ENCODE measurements at regions not wholly inside any gene's neighbourhood (a gene's known extent, or its start where the extent isn't known, plus 50 kb on each side); places are given as distances from the start of the nearest gene placed in this dataset.

DNA sequence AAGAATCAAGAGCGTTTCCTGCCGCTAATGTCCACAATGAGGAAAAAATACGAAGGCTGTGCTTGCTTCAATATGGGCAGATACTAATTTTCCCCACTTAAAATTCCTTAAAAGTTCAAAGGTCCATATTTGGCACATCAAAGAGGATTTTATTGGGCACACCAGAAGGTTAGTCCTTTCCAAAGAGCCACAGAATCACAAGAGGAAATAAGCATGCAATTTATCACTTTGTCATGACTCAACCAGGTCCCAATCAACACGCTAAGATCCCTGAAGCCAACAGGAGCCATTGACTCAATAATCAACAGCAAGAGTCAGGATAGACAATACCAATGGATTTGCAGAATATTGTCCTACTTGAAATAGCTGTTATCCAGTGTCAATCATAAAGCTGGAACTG lies 80.6 kb downstream of the MAP1LC3B2 start:
- no peak overlapping the region for H3K4me3 ChIP-seq
- no peaks in the 10 kb centered on the region for H3K27me3 ChIP-seq
- no peaks in the 10 kb centered on the region for H3K9me3 ChIP-seq (replicated peaks)
- H3K4me1 ChIP-seq: no peaks in the 10 kb centered on the region
- no peak for DNase-seq
- H3K27ac ChIP-seq: no peak overlapping the region
- no peaks in the 10 kb centered on the region for H3K36me3 ChIP-seq

- no peak overlapping the region for H3K4me3 ChIP-seq
- no peaks in the 10 kb centered on the region for H3K9me3 ChIP-seq (replicated peaks)
- DNase-seq: no peak
- H3K27ac ChIP-seq: no peak overlapping the region
- H3K4me1 ChIP-seq: no peaks in the 10 kb centered on the region
- H3K27me3 ChIP-seq: no peaks in the 10 kb centered on the region
- H3K36me3 ChIP-seq: no peaks in the 10 kb centered on the region
These were observed 79.2 kb downstream of the MAP1LC3B2 start for GRCh38 chr12:116638376-116638775.

- H3K4me3 ChIP-seq: no peak overlapping the region
- H3K9me3 ChIP-seq (replicated peaks): no peaks in the 10 kb centered on the region
- no peaks in the 10 kb centered on the region for H3K36me3 ChIP-seq
- H3K4me1 ChIP-seq: no peaks in the 10 kb centered on the region
- no peak for DNase-seq
- no peaks in the 10 kb centered on the region for H3K27me3 ChIP-seq
- no peak overlapping the region for H3K27ac ChIP-seq
These were observed 78.5 kb downstream of the MAP1LC3B2 start for GRCh38 chr12:116637589-116638150.

DNA sequence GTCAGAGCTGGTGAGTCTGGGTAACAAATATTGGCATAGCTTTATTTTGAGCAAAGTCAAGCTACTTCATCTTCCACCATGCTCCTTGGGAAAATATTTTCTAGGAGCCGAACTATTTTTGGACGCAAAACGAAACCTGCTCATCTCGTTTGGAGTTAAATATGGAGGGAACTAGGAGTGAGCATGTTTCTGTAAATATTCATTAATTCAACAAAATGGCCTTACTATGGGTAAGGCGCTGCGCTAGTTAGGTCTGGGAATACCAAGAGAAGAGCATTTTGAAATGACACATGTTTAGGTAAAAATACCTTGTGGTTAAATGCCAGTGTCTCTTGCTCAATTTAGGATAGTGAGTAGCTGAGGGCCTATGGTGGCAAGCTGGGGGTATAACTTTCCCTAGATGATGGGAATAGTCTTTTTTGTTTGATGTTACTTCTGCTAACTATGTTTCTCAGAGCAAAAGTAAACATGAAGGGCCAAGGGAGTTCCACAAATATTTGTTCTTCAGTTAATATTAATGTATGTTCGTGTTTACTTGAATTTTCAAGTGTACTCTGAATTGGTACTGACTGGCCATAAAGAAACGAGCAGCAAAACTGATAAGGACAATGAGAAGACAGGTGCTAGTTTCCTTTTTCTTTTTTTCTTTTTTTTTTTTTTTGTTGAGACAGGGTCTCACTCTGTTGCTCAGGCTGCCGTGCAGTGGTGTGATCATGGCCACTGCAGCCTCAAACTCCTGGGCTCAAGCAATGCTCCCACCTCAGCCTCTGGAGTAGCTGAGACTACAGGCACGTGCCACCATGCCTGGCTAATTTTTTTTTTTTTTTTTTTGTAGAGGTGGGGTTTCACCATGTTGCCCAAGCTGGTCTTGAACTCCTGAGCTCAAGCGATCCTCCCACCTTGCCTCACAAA lies 77.7 kb downstream of the MAP1LC3B2 start:
- Histone ChIP-seq H3K36me3 (no peaks in the 10 kb centered on the region), H3K9me3 (replicated peaks) (no peaks in the 10 kb centered on the region), H3K27ac (no peak overlapping the region), H3K4me3 (no peak overlapping the region), H3K4me1 (no peaks in the 10 kb centered on the region), H3K27me3 (no peaks in the 10 kb centered on the region)
- no peak for DNase-seq

- no peak overlapping the region for H3K27ac ChIP-seq
- H3K36me3 ChIP-seq: no peaks in the 10 kb centered on the region
- no peaks in the 10 kb centered on the region for H3K4me1 ChIP-seq
- no peaks in the 10 kb centered on the region for H3K27me3 ChIP-seq
- no peak for DNase-seq
- H3K4me3 ChIP-seq: no peak overlapping the region
- H3K9me3 ChIP-seq (replicated peaks): no peaks in the 10 kb centered on the region
These were observed 76.3 kb downstream of the MAP1LC3B2 start for GRCh38 chr12:116635487-116635886.

DNA sequence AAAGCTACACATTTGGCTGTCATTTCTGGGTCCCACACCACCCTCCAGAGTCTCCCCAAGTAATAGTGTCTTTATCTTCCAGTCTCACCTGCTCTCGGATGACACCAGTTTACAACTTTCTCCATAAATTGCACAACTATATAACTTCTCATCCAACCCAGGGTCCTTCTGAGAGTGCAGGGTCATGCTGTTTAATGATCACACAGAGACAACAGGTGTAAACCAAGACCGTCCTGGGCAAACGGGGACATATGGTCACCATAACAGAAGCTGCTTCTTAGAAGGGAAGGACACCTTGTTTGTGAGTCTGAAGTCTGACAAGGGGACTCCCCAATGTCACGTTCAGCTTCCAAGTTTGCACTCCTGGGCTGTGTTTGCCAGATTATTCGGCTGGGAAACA lies 74.3 kb downstream of the MAP1LC3B2 start:
- no peak for DNase-seq
- H3K36me3 ChIP-seq: no peaks in the 10 kb centered on the region
- H3K27me3 ChIP-seq: no peaks in the 10 kb centered on the region
- no peaks in the 10 kb centered on the region for H3K4me1 ChIP-seq
- H3K27ac ChIP-seq: no peak overlapping the region
- H3K4me3 ChIP-seq: no peak overlapping the region
- H3K9me3 ChIP-seq (replicated peaks): no peaks in the 10 kb centered on the region

DNA sequence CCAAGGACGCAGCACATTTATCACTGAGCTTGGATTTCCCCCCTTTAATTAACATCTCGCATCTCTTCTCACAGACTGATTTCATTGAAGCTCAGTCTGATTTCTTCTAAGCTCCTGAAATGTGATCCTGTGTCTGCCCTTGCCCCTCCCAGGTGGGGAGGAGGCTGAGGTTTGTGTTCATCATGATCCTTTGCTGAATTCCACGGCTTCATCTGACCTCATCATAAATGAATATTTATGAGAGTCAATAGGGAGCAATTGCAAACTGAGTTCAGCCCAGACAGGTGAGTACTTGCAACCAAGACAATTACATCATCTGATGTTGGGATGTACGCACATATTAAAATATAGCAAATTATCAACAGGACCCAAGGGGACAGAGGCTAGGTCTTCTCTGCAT lies 72.4 kb downstream of the MAP1LC3B2 start:
- Histone ChIP-seq H3K36me3 (no peaks in the 10 kb centered on the region), H3K4me1 (no peaks in the 10 kb centered on the region), H3K4me3 (no peak overlapping the region), H3K27me3 (no peaks in the 10 kb centered on the region), H3K27ac (no peak overlapping the region), H3K9me3 (replicated peaks) (no peaks in the 10 kb centered on the region)
- DNase-seq: no peak

DNA sequence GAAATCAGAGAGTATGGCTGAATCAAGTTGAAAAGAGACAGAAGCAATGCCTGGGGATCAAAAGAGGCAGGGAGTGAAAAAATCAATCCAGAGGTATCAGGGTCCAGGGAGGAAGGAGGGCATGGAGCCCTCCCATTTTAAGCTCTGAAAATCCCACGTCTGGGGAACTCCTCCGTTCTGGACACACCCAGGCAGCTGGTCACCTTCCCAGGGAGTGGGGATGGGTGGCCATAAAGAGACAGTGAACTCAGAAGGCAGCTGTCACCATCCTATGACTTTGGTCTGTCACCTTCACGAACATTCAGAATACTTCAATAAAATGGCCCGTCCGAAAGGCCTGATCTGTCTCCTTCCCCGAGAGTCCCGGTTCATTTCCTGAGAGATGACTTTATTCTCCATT lies 71.6 kb downstream of the MAP1LC3B2 start:
- H3K4me1 ChIP-seq: no peaks in the 10 kb centered on the region
- no peak for DNase-seq
- H3K27ac ChIP-seq: no peak overlapping the region
- H3K9me3 ChIP-seq (replicated peaks): no peaks in the 10 kb centered on the region
- H3K36me3 ChIP-seq: no peaks in the 10 kb centered on the region
- H3K4me3 ChIP-seq: no peak overlapping the region
- no peaks in the 10 kb centered on the region for H3K27me3 ChIP-seq

DNA sequence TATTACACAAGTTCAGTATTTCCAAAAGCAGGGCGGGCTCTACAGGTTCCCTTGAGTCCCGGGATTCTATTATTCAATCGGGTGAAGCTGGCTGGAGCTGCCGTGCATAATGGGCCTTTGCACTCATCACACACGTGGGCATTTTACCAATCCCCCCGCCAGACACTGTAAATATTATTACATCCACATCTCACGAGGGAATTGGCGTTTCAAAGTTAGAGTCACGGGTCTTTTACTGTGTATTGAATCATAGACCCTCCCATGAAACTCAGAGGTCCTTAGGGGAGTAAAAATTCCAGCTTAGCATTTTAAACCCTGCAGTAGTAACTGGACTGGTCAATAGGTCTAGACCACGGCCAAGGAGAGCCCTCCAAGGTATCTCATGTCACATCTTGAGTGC lies 70.3 kb downstream of the MAP1LC3B2 start:
- no peak overlapping the region for H3K4me3 ChIP-seq
- no peaks in the 10 kb centered on the region for H3K4me1 ChIP-seq
- H3K27me3 ChIP-seq: no peaks in the 10 kb centered on the region
- no peaks in the 10 kb centered on the region for H3K36me3 ChIP-seq
- DNase-seq: no peak
- no peaks in the 10 kb centered on the region for H3K9me3 ChIP-seq (replicated peaks)
- H3K27ac ChIP-seq: no peak overlapping the region

GRCh38 chr12:116628989-116629388 lies 69.8 kb downstream of the MAP1LC3B2 start:
- no peaks in the 10 kb centered on the region for H3K9me3 ChIP-seq (replicated peaks)
- no peaks in the 10 kb centered on the region for H3K27me3 ChIP-seq
- no peak for DNase-seq
- H3K4me1 ChIP-seq: no peaks in the 10 kb centered on the region
- H3K4me3 ChIP-seq: no peak overlapping the region
- H3K36me3 ChIP-seq: no peaks in the 10 kb centered on the region
- no peak overlapping the region for H3K27ac ChIP-seq

DNA sequence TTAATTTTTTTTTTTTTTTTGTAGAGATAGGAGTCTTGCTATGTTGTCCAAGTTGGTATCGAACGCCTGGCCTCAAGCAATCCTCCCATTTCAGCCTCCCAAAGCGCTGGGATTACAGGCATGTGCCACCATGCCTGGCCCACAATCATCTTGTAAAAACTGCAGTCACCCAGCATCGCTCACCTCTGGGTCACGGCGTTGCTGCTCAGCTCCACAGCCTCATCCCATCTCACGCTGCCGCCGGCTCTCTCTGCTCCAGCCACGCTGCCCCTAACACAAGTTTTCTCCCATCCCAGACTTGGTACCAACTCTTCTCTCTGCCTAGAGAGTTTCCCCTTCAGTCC lies 69.2 kb downstream of the MAP1LC3B2 start:
- Histone ChIP-seq H3K27ac (no peak overlapping the region), H3K27me3 (no peaks in the 10 kb centered on the region), H3K4me1 (no peaks in the 10 kb centered on the region), H3K4me3 (no peak overlapping the region), H3K36me3 (no peaks in the 10 kb centered on the region), H3K9me3 (replicated peaks) (no peaks in the 10 kb centered on the region)
- DNase-seq: no peak
